Fibroblast of villous mesenchyme (primary cell): ENCODE measurements at regions not wholly inside any gene's neighbourhood (a gene's known extent, or its start where the extent isn't known, plus 50 kb on each side); places are given as distances from the start of the nearest gene placed in this dataset.
"Not testable (repeated sequence)": the region's sequence is repeated elsewhere in the genome, so short reads cannot be mapped to it uniquely, and the experiment has no call there.

ENCODE experiments used
- DNase-seq: peaks from one replicate; pipeline ENCODE4 v3.0.0-alpha.2; 2010; ENCODE audit warnings: low read depth
- H3K4me3 ChIP-seq: 2 replicates; pipeline ENCODE4 v1.5.1; 2011; ENCODE audit warnings: low read depth, mild to moderate bottlenecking, low read length
- TF ChIP-seq, protein P1 (sequence below): IDR thresholded peaks from 2 replicates; pipeline ENCODE4 v1.5.1; 2012; ENCODE audit warnings: low read depth, mild to moderate bottlenecking, low read length; ENCODE audit not compliant: insufficient read depth

DNA sequence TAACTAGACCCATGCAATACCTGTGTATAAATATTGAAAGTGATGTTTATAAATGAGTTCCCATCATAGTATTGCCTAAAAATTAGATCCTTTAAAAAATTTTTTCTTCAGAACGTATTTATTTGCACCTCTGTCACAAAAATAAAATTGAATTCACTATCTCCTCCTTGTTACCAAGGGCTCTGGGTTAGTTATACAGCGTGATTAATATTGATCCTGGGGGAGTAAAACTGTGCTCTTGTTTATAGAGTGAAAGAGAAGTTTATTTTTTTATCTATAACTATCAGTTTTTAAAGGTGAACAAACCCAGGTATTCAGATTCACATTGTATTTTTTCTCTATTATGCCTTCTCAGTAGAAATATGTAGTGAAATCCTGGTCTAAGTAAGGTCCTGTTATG, 458.5 kb downstream of the CPS1 start:
- TF ChIP-seq, protein P1, sequence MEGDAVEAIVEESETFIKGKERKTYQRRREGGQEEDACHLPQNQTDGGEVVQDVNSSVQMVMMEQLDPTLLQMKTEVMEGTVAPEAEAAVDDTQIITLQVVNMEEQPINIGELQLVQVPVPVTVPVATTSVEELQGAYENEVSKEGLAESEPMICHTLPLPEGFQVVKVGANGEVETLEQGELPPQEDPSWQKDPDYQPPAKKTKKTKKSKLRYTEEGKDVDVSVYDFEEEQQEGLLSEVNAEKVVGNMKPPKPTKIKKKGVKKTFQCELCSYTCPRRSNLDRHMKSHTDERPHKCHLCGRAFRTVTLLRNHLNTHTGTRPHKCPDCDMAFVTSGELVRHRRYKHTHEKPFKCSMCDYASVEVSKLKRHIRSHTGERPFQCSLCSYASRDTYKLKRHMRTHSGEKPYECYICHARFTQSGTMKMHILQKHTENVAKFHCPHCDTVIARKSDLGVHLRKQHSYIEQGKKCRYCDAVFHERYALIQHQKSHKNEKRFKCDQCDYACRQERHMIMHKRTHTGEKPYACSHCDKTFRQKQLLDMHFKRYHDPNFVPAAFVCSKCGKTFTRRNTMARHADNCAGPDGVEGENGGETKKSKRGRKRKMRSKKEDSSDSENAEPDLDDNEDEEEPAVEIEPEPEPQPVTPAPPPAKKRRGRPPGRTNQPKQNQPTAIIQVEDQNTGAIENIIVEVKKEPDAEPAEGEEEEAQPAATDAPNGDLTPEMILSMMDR = no peak
- DNase-seq = no peak
- no peak overlapping the region for H3K4me3 ChIP-seq

DNA sequence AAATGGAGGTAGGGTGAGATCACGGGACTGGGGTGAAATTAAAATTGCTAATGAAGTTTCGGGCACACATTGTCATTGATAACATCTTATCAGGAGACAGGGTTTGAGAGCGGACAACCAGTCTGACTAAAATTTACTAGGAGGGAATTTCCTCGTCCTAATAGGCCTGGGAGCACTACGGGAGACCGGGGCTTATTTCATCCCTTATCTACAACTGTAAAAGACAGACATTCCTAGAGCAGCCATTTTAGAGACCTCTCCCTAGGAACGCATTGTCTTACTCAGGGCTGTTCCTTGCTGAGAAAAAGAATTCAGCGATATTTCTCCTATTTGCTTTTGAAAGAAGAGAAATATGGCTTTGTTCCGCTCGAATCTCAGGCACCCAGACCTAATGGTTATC, 468.7 kb downstream of the CPS1 start:
- not testable (repeated sequence) for H3K4me3 ChIP-seq, DNase-seq

DNA sequence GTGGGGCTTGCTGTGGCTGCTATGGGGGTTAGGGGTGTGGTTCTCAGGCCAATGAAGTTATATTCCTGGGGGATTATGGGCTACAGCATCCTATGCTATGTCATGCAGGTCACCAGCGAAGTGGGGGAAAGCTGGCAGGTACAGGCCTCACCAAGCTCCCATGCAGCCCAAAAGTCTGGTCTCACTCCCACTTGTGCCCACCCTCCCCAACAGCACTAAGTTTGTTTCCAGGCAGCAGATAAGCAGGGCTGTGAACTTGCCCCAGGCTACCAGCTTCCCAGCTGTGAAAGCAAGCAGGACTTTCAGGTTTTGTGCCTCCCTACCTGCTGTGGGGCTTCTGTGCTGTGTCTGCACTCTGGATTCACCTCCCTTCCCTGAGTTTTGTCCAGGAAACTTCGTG, 469.7 kb downstream of the CPS1 start:
- no peak for DNase-seq
- no peak overlapping the region for H3K4me3 ChIP-seq
- TF ChIP-seq, protein P1 = no peak

DNA sequence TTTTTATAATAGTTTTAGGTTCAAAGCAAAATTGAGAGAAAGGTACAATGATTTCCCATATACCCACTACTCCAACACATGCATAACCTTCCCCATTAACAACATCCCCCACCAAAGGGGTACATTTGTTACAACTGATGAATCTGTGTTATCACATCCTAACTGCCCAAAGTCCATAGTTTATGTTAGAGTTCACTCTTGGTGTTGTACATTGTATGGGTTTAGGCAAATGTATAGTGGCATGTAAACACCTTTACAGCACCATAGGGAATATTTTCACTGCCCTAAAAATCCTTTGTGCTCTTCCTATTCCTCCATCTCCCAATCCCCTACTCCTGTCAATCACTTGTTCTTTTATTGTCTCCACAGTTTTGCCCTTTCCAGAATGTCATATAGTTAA, 471.6 kb downstream of the CPS1 start:
- DNase-seq = no peak
- TF ChIP-seq, protein P1 = no peak
- H3K4me3 ChIP-seq = no peak overlapping the region

DNA sequence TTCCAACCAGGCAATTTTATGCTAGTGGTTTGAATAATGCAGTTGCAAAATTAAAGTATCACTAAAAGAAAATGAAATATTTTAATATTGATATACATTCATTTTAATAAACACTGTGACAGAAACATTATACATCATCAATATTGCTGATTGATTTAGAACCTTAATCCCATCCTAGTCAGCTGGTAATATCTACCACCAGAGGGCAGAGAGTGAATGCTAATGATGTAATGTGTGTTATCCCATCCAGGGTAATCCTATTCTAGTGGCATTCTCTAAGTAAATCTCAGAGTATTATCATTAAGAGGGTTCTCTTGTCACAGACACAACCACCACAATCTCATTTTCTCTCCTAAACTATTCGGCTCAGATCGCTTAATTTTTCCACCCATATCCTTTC, 477.4 kb downstream of the CPS1 start:
- no peak for DNase-seq
- H3K4me3 ChIP-seq = no peak overlapping the region
- TF ChIP-seq, protein P1 = no peak

DNA sequence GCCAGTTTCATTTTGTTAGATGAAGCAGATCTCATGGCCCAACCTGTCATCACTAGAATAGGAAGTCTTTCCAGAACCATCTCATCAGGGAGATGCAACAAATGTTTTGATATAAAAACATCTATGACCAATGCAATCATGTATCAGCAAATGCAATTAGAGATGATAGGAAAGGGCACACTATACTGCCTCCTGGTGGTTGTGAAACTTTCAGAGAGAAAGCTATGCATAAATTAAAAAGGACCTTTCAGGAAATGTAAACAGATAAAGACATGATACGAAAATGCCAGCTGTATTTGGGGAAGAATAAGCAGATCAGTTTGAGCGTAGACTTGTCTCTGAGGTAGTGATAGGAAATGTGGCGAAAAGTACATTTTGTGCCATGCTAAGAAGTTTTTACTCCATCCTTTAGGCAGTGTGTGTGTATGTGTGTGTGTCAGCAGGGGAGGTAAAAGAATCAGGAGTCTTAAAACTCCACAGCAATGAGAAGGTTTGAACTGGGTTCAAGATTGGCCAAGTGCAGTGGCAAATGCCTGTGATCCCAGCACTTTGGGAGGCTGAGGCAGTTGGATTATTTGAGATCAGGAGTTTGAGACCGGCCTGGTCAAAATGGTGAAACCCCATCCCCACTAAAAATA, 479.3 kb downstream of the CPS1 start:
- TF ChIP-seq, protein P1 = no peak
- no peak for DNase-seq
- H3K4me3 ChIP-seq = no peak overlapping the region

DNA sequence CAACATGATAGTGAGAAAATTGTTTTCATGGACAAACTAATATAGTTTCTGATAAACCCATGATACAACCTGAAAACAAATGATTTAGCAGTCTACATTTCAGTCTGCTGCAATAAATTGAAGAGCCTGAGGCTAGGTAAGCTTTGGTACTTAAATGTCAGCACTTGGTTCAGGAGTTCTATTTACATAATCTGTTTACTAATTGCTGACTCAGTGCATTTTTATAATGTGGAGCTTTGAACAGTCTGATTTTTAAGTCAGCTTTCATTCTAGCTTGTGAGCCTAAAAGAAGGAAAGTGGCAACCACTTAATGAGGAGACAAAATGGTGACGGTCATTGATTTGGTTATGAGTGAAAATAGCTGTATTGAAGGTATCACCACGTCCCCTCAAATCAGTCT, 488.6 kb downstream of the CPS1 start:
- DNase-seq = no peak
- TF ChIP-seq, protein P1 = no peak
- H3K4me3 ChIP-seq = no peak overlapping the region
